K562 (cell line): ENCODE measurements at regions not wholly inside any gene's neighbourhood (a gene's known extent, or its start where the extent isn't known, plus 50 kb on each side); places are given as distances from the start of the nearest gene placed in this dataset.

Experiments used
- ATAC-seq: fragments of 200-7000 bp; cut with Tn5 transposase; 3 replicates; pipeline ENCODE4 v1.9.1; 2020; ENCODE audit warnings: moderate library complexity
- BruUV-seq: library from RNA; stranded (reverse); fragments of 400-500 nt; replicated peaks from 2 replicates; lab custom pipeline; 2021; lab: Mats Ljungman, UMichigan
- CTCF ChIA-PET: fragments of 300-600 bp; formaldehyde crosslinking; extraction: SDS; loops from one replicate; lab custom pipeline; 2021; ENCODE audit warnings: low intra/inter-chr PET ratio; lab: Yijun Ruan, JAX
- POLR2A ChIA-PET: fragments of 300-600, 350-650 bp; sonication (Branson Sonifier 250); formaldehyde crosslinking; extraction: SDS; loops from one replicate; lab custom pipeline; 2021; ENCODE audit warnings: antibody characterized with exemption, inconsistent platforms; lab: Yijun Ruan, JAX
- DNase-seq, 4 experiments: peaks; one replicate each; pipeline versions ENCODE4 v3.0.0 to v3.0.0-alpha.2; 2011 to 2018; ENCODE audit warnings: low spot score in 3 of 4, mixed read lengths in 3 of 4; ENCODE audit errors: extremely low read depth in 1 of 4
- FAIRE-seq: peaks from 2 replicates; lab custom pipeline; 2011; peaks lifted over from hg19 to GRCh38; lab: Jason Lieb, UNC
- H2AFZ ChIP-seq: 2 replicates; pipeline ENCODE4 v1.6.0; 2011; ENCODE audit warnings: low read depth, low read length, control low read depth, inconsistent platforms
- H3K27ac ChIP-seq: fragments of 200-600 bp; 3 replicates; pipeline ENCODE4 v1.8.0; 2011; ENCODE audit warnings: low read depth, mild to moderate bottlenecking, control low read depth, inconsistent platforms, low read length, moderate library complexity, mixed read lengths; ENCODE audit errors: extremely low read depth
- H3K27me3 ChIP-seq, 2 experiments: fragments of 300-600 bp in 1 of 2; 2 replicates in 1 of 2; 3 replicates in 1 of 2; pipeline versions ENCODE4 v1.6.0 to v1.8.0; 2011; ENCODE audit warnings: inconsistent platforms in 2 of 2, low read length in 2 of 2, mild to moderate bottlenecking in 1 of 2, mixed read lengths in 1 of 2, moderate library complexity in 1 of 2; ENCODE audit not compliant: control insufficient read depth in 2 of 2, insufficient read depth in 2 of 2
- H3K36me3 ChIP-seq: fragments of 300-600 bp; 3 replicates; pipeline ENCODE4 v1.8.0; 2011; ENCODE audit warnings: mild to moderate bottlenecking, low read length, inconsistent platforms; ENCODE audit not compliant: control insufficient read depth, insufficient read depth
- H3K4me1 ChIP-seq, 2 experiments: fragments of 200-600 bp in 1 of 2; replicated peaks in 1 of 2; 2 replicates in 1 of 2; 3 replicates in 1 of 2; pipeline versions ENCODE4 v1.5.1 to v1.8.0; 2011; ENCODE audit warnings: inconsistent platforms in 2 of 2, low read length in 2 of 2, mild to moderate bottlenecking in 1 of 2, mixed read lengths in 1 of 2, moderate library complexity in 1 of 2; ENCODE audit not compliant: control insufficient read depth in 2 of 2, insufficient read depth in 2 of 2
- H3K4me2 ChIP-seq: 2 replicates; pipeline ENCODE4 v1.6.1; 2011; ENCODE audit warnings: low read length, control low read depth, inconsistent platforms, mixed read lengths; ENCODE audit not compliant: insufficient read depth
- H3K4me3 ChIP-seq: fragments of 200-600 bp; sonication (generic), shearing (Covaris generic); 2 replicates; pipeline ENCODE4 v1.5.1; 2016; ENCODE audit warnings: control low read depth, inconsistent platforms
- H3K79me2 ChIP-seq: fragments of 200-600 bp; 3 replicates; pipeline ENCODE4 v1.8.0; 2011; ENCODE audit warnings: low read length, inconsistent platforms; ENCODE audit not compliant: control insufficient read depth, insufficient read depth
- H3K9ac ChIP-seq, 2 experiments: 2 replicates each; pipeline versions ENCODE4 v1.6.0 to v1.6.1; 2011; ENCODE audit warnings: low read depth in 2 of 2, low read length in 2 of 2, control low read depth in 1 of 2, inconsistent platforms in 1 of 2, mild to moderate bottlenecking in 1 of 2, mixed read lengths in 1 of 2; ENCODE audit not compliant: insufficient read depth in 1 of 2
- H3K9me1 ChIP-seq: one replicate; pipeline ENCODE4 v1.6.0; 2011; ENCODE audit warnings: inconsistent platforms, mild to moderate bottlenecking, low read length, moderate library complexity; ENCODE audit not compliant: control insufficient read depth, insufficient read depth
- H3K9me3 ChIP-seq: replicated peaks from 2 replicates; pipeline ENCODE4 v1.5.1; 2011; ENCODE audit warnings: low read depth, low read length, inconsistent platforms; ENCODE audit not compliant: control insufficient read depth, insufficient read depth
- H4K20me1 ChIP-seq: replicated peaks from 2 replicates; pipeline ENCODE4 v1.6.1; 2011; ENCODE audit warnings: low read length, inconsistent platforms, mixed read lengths; ENCODE audit not compliant: control insufficient read depth, insufficient read depth
- GATA2 ChIP-seq: sonication (generic); formaldehyde crosslinking; IDR thresholded peaks from 2 replicates; pipeline ENCODE4 v1.4.0; 2020; ENCODE audit warnings: mild to moderate bottlenecking, missing genetic modification reagents
- RFX5 ChIP-seq: IDR thresholded peaks from 2 replicates; pipeline ENCODE4 v1.6.1; 2011; ENCODE audit warnings: low read depth, mild to moderate bottlenecking, improper control_type of control experiment, low read length
- SMAD1 ChIP-seq: fragments of 150-350 bp; IDR thresholded peaks from 2 replicates; pipeline ENCODE4 v1.6.1; 2014; ENCODE audit warnings: low read length, low read depth; ENCODE audit not compliant: partially characterized antibody
- TAF1 ChIP-seq: IDR thresholded peaks from 2 replicates; pipeline ENCODE4 v1.6.1; 2011; ENCODE audit warnings: mild to moderate bottlenecking, low read length, moderate library complexity; ENCODE audit not compliant: insufficient read depth, control insufficient read depth, severe bottlenecking; ENCODE audit errors: extremely low read depth
- YBX1 ChIP-seq: fragments of 450-650 bp; IDR thresholded peaks from 2 replicates; pipeline ENCODE4 v1.7.1; 2016; ENCODE audit warnings: mild to moderate bottlenecking
- ZBTB1 ChIP-seq: sonication (generic); formaldehyde crosslinking; IDR thresholded peaks from 2 replicates; pipeline ENCODE4 v1.8.1; 2023; ENCODE audit warnings: missing genetic modification reagents, low read depth, mild to moderate bottlenecking, borderline replicate concordance
- WGBS: fragments of 100-300 bp; shearing (Covaris generic); methylation state at CpG from one replicate; pipeline ENCODE4 v1.1.6; 2016; ENCODE audit warnings: low coverage, mixed read lengths; ENCODE audit not compliant: insufficient coverage; ENCODE audit errors: missing lambda C conversion rate; 5-methylcytosine and 5-hydroxymethylcytosine counted together
- in situ Hi-C: fragments of 300-500 bp; cut with MboI; formaldehyde crosslinking; loops from 4 replicates; pipeline ENCODE4 v1.15.0; 2018; ENCODE audit warnings: inconsistent platforms, mixed read lengths
- intact Hi-C: fragments of 100-400 bp; cut with micrococcal nuclease; formaldehyde crosslinking; loops from 2 replicates; pipeline ENCODE4 v1.14.2; 2022
- TF ChIP-seq, protein P1 (sequence below), 2 experiments: IDR thresholded peaks in 1 of 2; conservative IDR thresholded peaks in 1 of 2; 2 replicates each; pipeline ENCODE4 v1.6.1; 2016; ENCODE audit warnings: low read depth in 2 of 2, mild to moderate bottlenecking in 1 of 2, missing compliant biosample characterization in 1 of 2, missing genetic modification characterization in 1 of 2, moderate library complexity in 1 of 2

DNA sequence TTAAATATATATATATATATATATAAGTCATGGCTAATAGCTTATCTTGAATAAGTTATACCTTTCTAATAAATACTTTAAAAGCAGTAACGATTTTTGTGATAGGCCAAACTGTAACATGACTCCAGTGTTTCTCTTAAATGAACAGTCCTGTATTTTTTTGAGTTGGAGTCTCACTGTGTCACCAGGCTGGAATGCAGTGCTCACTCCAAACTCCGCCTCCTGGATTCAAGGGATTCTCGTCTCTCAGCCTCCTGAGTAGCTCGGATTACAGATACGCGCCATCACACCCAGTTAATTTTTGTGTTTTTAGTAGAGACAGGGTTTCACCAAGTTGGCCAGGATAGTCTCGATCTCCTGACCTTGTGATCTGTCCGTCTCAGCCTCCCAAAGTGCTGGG is 814.2 kb upstream of the SLITRK5 start:
- WGBS: 0% methylated on average over 8 of the region's 8 CpGs
- Histone ChIP-seq H3K4me3 (no peak overlapping the region), H3K36me3 (no peaks in the 10 kb centered on the region), H3K79me2 (no peaks in the 10 kb centered on the region), H3K9me1 (no peaks in the 10 kb centered on the region), H4K20me1 (no peaks in the 10 kb centered on the region), H3K4me2 (no peak overlapping the region)
- no peak for FAIRE-seq
- CTCF ChIA-PET: no interaction called here
- in situ Hi-C loops: no loop called here
- POLR2A ChIA-PET: no interaction called here
- TF ChIP-seq RFX5: no peak
- TF ChIP-seq YBX1: no peak
- no peak for TF ChIP-seq GATA2 (CRISPR knock-in tag)
- no peak for TF ChIP-seq ZBTB1 (CRISPR knock-in tag)
- no peak for TF ChIP-seq TAF1
- TF ChIP-seq, protein P1, sequence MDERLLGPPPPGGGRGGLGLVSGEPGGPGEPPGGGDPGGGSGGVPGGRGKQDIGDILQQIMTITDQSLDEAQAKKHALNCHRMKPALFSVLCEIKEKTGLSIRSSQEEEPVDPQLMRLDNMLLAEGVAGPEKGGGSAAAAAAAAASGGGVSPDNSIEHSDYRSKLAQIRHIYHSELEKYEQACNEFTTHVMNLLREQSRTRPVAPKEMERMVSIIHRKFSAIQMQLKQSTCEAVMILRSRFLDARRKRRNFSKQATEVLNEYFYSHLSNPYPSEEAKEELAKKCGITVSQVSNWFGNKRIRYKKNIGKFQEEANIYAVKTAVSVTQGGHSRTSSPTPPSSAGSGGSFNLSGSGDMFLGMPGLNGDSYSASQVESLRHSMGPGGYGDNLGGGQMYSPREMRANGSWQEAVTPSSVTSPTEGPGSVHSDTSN (CRISPR knock-in tag; IDR thresholded peaks at IDR 0.05; ENCODE audit: low read depth): no peak
- TF ChIP-seq, protein P1 (tag; conservative IDR thresholded peaks at IDR 0.05; ENCODE audit: low read depth): no peak
- no peak for TF ChIP-seq SMAD1
- TF ChIP-seq, all 486 proteins: peak for 0
- H3K27ac ChIP-seq: no peak overlapping the region
- BruUV-seq: no TSS peak
- H2AFZ ChIP-seq: no peak overlapping the region
- H3K9me3 ChIP-seq: no peaks in the 10 kb centered on the region
- no peak for ATAC-seq
- intact Hi-C loops: no loop called here
- H3K4me1 ChIP-seq: no peaks in the 10 kb centered on the region
- no peaks in the 10 kb centered on the region for H3K27me3 ChIP-seq
- no peak overlapping the region for H3K9ac ChIP-seq
- DNase-seq: no peak
